Activated CD8-positive, alpha-beta T cell treated with anti-CD3 and anti-CD28 coated beads for 36 hours (primary cell): ENCODE measurements at regions not wholly inside any gene's neighbourhood (a gene's known extent, or its start where the extent isn't known, plus 50 kb on each side); places are given as distances from the start of the nearest gene placed in this dataset.

Experiments used
- ATAC-seq: fragments of 200-7000 bp; cut with Tn5 transposase; one replicate; pipeline ENCODE4 v1.10.0; 2021; ENCODE audit warnings: mild to moderate bottlenecking, moderate library complexity
- CTCF ChIA-PET: fragments of 350-600 bp; sonication (Branson Sonifier 250); formaldehyde crosslinking; loops from one replicate; lab custom pipeline; 2021; ENCODE audit warnings: antibody characterized with exemption; lab: Charles Lee
- POLR2A ChIA-PET: fragments of 350-600 bp; sonication (Branson Sonifier 250); formaldehyde crosslinking; loops from one replicate; lab custom pipeline; 2021; ENCODE audit warnings: antibody characterized with exemption; lab: Charles Lee
- DNase-seq: peaks from one replicate; pipeline ENCODE4 v3.0.0-alpha.2; 2020
- H3K27ac Mint-ChIP-seq: one replicate; pipeline ENCODE4 v1.8.0; 2021; ENCODE audit warnings: mild to moderate bottlenecking, mixed read lengths
- H3K27me3 Mint-ChIP-seq: one replicate; pipeline ENCODE4 v1.8.0; 2021; ENCODE audit warnings: mixed read lengths
- H3K36me3 Mint-ChIP-seq: one replicate; pipeline ENCODE4 v1.8.0; 2021; ENCODE audit warnings: low read depth, mixed read lengths
- H3K4me1 Mint-ChIP-seq: one replicate; pipeline ENCODE4 v1.8.0; 2021; ENCODE audit warnings: low read depth, mixed read lengths
- H3K4me3 Mint-ChIP-seq: one replicate; pipeline ENCODE4 v1.8.0; 2021; ENCODE audit warnings: mild to moderate bottlenecking, moderate library complexity, mixed read lengths
- H3K9me3 Mint-ChIP-seq: one replicate; pipeline ENCODE4 v1.8.0; 2021; ENCODE audit warnings: mixed read lengths
- intact Hi-C: fragments of 100-400 bp; cut with micrococcal nuclease; formaldehyde crosslinking; loops from one replicate; pipeline ENCODE4 v1.10.0; 2022
- TF ChIP-seq, protein P1 (sequence below): fragments of 200-600 bp; IDR thresholded peaks from one replicate; pipeline ENCODE4 v1.8.0; 2022; ENCODE audit warnings: antibody characterized with exemption, mild to moderate bottlenecking

DNA sequence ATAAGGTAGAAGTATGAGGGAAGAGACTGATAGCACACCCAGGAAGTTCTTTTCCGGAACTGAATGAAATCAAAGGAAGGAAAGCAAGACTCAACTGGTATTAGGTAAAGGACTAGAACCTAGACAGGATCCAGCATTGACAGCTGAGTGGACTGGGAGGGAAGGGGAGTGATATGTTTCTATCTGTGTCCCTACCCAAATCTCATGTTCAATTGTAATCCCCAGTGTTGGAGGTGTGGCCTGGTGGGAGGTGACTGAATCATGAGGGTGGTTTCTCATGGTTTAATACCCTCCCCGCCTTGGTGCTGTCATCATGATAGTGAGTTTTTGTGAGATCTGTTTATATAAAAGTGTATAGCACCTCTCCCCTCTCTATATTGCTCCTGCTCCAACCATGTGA is 415.9 kb upstream of the KCNMB2 start:
- peaks cover 5% of the 10 kb centered on the region for H3K4me1 Mint-ChIP-seq
- peaks cover 6% of the 10 kb centered on the region for H3K36me3 Mint-ChIP-seq
- peak; percentile 45 for ATAC-seq
- H3K9me3 Mint-ChIP-seq = peaks cover 15% of the 10 kb centered on the region
- ChIA-PET POLR2A (no interaction called here), CTCF (no interaction called here)
- intact Hi-C loops = no loop called here
- H3K27ac Mint-ChIP-seq = peak overlapping the region; percentile 51
- TF ChIP-seq, protein P1, sequence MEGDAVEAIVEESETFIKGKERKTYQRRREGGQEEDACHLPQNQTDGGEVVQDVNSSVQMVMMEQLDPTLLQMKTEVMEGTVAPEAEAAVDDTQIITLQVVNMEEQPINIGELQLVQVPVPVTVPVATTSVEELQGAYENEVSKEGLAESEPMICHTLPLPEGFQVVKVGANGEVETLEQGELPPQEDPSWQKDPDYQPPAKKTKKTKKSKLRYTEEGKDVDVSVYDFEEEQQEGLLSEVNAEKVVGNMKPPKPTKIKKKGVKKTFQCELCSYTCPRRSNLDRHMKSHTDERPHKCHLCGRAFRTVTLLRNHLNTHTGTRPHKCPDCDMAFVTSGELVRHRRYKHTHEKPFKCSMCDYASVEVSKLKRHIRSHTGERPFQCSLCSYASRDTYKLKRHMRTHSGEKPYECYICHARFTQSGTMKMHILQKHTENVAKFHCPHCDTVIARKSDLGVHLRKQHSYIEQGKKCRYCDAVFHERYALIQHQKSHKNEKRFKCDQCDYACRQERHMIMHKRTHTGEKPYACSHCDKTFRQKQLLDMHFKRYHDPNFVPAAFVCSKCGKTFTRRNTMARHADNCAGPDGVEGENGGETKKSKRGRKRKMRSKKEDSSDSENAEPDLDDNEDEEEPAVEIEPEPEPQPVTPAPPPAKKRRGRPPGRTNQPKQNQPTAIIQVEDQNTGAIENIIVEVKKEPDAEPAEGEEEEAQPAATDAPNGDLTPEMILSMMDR = no peak
- peak; percentile 20 for DNase-seq
- no peaks in the 10 kb centered on the region for H3K27me3 Mint-ChIP-seq
- no peak overlapping the region for H3K4me3 Mint-ChIP-seq

DNA sequence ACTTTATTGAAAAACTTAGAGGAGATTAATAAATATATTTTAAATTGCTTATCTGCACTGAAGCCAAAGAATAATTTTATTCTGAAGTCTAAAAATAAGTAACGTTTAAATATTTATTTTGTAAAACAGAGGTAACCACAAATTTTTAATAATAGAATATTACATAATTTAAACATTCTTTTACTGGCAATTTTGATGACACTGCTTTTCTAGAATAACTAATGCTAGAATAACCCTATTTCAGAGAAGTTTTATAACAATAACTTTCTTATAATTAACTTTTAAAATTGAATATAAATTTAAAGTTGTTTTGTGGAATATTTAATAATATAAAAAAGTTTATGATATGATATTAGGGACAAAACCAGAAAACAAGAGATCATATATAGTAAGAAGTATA is 409.6 kb upstream of the KCNMB2 start:
- ChIA-PET POLR2A (no interaction called here), CTCF (no interaction called here)
- no peak overlapping the region for H3K27ac Mint-ChIP-seq
- TF ChIP-seq, protein P1 = no peak
- ATAC-seq (no peak), DNase-seq (no peak)
- H3K27me3 Mint-ChIP-seq = no peaks in the 10 kb centered on the region
- H3K9me3 Mint-ChIP-seq = peaks cover 3% of the 10 kb centered on the region
- no peaks in the 10 kb centered on the region for H3K4me1 Mint-ChIP-seq
- H3K4me3 Mint-ChIP-seq = no peak overlapping the region
- intact Hi-C loops = no loop called here
- no peaks in the 10 kb centered on the region for H3K36me3 Mint-ChIP-seq

DNA sequence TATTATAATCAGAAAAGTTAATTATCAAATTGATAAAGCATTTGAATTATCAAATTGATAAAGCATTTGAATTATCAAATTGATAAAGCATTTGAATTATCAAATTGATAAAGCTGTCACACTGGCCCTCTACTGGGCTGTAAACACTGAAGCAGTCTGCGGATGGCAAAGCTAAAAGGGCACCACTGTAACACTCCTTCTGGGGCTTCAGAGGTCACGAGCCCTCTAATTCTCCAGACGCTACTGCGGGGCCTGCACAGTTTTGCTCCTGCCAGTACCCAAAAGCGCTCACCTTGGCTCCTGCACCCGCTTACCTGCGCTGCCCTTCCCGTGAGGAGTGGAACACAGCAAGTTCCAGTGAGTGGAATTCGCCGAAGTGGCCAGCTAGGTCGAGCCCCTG is 409.0 kb upstream of the KCNMB2 start:
- ChIA-PET POLR2A (no interaction called here), CTCF (no interaction called here)
- ATAC-seq (no peak), DNase-seq (no peak)
- H3K4me3 Mint-ChIP-seq = no peak overlapping the region
- no peaks in the 10 kb centered on the region for H3K4me1 Mint-ChIP-seq
- H3K36me3 Mint-ChIP-seq = no peaks in the 10 kb centered on the region
- intact Hi-C loops = no loop called here
- no peaks in the 10 kb centered on the region for H3K27me3 Mint-ChIP-seq
- TF ChIP-seq, protein P1 = no peak
- H3K9me3 Mint-ChIP-seq = no peaks in the 10 kb centered on the region
- no peak overlapping the region for H3K27ac Mint-ChIP-seq

DNA sequence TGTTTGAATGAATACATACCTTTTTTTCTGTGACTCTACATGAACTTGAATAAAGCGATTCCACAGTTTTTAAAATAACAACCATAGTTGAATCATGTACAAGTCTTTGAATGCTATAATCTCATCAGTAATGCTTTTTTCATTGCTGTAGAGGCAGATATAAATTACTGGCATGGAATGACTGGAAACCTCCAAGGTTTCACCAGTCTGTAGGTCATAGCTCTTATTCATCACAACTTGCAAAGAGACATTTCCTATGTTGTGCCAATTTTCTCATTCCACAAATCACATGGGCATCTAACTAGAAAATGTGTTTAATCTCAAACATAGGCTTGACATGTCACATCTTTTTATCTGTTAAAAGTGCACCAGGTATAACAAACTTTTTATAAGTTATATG is 407.1 kb upstream of the KCNMB2 start:
- Mint-ChIP-seq H3K9me3 (no peaks in the 10 kb centered on the region), H3K27ac (no peak overlapping the region), H3K4me1 (no peaks in the 10 kb centered on the region), H3K27me3 (no peaks in the 10 kb centered on the region), H3K4me3 (no peak overlapping the region), H3K36me3 (no peaks in the 10 kb centered on the region)
- ChIA-PET CTCF (interaction anchor here (1.0 kb wide), 1 partner anchor 1100 kb away, joined by 3 read pairs; no protein-coding TSS in a partner anchor), POLR2A (interaction anchor here (0.6 kb wide), 1 partner anchor 1014 kb away, joined by 5 read pairs; no protein-coding TSS in a partner anchor)
- intact Hi-C loops = no loop called here
- no peak for ATAC-seq
- TF ChIP-seq, protein P1 = no peak
- no peak for DNase-seq

- Mint-ChIP-seq H3K4me1 (no peaks in the 10 kb centered on the region), H3K27me3 (no peaks in the 10 kb centered on the region), H3K36me3 (no peaks in the 10 kb centered on the region), H3K9me3 (peaks cover 5% of the 10 kb centered on the region), H3K27ac (no peak overlapping the region), H3K4me3 (no peak overlapping the region)
- ChIA-PET POLR2A (no interaction called here), CTCF (no interaction called here)
- no peak for ATAC-seq
- no peak for DNase-seq
- TF ChIP-seq, protein P1 = no peak
- intact Hi-C loops = no loop called here
Observed at GRCh38 chr3:178131801-178132200, 404.4 kb upstream of the KCNMB2 start.
